ENCODE measurements at regions not wholly inside any gene's neighbourhood (a gene's known extent, or its start where the extent isn't known, plus 50 kb on each side); places are given as distances from the start of the nearest gene placed in this dataset.

DNA sequence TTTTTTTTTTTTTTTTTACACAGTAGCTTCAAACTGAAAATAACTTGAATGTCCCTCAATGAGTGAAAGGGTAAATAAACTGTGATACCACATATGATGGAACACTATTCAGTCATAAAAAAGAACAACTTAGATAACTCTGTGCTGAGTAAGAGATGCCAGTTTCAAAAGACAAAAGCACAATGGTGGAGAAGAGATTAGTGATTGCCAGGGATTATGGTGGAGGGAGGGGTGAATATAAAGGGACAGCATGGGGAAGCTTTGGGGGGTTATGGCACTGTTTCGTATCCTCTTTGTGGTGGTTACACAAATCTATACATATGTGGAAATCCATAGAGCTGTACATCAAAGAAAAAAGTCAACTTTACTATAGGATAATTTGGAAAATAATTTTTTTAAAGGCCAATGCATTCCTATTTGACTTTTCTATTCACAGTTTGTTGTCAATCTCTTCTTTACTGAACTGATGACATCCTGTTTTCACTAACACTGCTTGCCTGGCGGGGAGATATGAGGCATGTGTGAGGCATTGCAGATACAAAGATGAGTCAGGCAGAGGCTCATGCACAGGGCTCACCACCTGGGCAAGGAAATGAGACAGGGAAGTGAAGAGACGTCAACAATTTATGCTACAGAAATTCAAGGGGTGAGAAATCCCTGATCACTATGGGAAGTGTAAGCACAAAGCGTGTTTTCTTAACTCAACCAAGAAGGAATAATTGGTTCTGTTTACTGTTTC is 302.7 kb downstream of the DUSP10 start:
- Mint-ChIP-seq H3K9me3 (ENCODE audit: unreplicated experiment) (no peaks in the 10 kb centered on the region), H3K4me1 (ENCODE audit: unreplicated experiment) (peaks cover 10% of the 10 kb centered on the region), H3K36me3 (ENCODE audit: low read depth, unreplicated experiment) (no peaks in the 10 kb centered on the region), H3K4me3 (ENCODE audit: unreplicated experiment) (no peak overlapping the region), H3K27ac (ENCODE audit: unreplicated experiment) (no peak overlapping the region), H3K27me3 (ENCODE audit: unreplicated experiment) (no peaks in the 10 kb centered on the region)
- TF ChIP-seq, protein P1, sequence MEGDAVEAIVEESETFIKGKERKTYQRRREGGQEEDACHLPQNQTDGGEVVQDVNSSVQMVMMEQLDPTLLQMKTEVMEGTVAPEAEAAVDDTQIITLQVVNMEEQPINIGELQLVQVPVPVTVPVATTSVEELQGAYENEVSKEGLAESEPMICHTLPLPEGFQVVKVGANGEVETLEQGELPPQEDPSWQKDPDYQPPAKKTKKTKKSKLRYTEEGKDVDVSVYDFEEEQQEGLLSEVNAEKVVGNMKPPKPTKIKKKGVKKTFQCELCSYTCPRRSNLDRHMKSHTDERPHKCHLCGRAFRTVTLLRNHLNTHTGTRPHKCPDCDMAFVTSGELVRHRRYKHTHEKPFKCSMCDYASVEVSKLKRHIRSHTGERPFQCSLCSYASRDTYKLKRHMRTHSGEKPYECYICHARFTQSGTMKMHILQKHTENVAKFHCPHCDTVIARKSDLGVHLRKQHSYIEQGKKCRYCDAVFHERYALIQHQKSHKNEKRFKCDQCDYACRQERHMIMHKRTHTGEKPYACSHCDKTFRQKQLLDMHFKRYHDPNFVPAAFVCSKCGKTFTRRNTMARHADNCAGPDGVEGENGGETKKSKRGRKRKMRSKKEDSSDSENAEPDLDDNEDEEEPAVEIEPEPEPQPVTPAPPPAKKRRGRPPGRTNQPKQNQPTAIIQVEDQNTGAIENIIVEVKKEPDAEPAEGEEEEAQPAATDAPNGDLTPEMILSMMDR (IDR thresholded peaks at IDR 0.05; ENCODE audit: unreplicated experiment) = no peak
- DNase-seq (ENCODE audit: low spot score) = no peak

DNA sequence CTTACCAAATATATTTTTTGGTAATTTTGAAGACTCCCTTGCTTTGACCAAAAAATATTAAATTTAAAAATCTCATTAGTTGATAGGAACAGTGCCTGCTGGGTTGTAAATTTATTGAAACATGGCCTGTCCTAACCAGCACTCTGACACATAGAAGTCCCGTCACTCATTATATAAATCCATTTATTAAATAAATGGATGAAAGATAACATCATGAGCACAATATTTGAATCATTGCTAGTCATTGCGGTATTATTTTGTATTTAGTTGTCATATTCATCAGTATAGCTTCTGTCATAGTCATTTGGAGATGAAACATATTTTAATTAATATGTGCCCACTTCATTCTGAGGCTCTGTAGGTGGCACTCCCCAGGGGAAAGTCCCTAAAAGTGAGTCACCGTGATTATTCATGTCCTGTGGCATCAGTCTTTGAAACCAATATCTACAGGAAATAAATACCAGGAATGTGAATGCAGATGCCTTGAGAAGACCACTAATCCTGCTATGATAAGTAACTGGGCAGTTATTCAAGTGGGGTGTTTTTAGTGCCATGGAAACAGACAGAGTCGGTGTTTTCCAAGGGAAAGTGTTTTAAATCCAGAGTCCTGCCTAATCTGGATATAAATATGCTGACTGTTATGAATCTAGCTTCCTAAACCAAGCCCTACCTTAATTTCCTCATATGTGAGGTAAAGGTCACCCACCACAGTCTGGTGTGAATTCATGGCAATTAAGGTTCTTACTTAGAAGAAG is 302.0 kb downstream of the DUSP10 start:
- H3K4me1 Mint-ChIP-seq (ENCODE audit: unreplicated experiment) = peaks cover 10% of the 10 kb centered on the region

DNA sequence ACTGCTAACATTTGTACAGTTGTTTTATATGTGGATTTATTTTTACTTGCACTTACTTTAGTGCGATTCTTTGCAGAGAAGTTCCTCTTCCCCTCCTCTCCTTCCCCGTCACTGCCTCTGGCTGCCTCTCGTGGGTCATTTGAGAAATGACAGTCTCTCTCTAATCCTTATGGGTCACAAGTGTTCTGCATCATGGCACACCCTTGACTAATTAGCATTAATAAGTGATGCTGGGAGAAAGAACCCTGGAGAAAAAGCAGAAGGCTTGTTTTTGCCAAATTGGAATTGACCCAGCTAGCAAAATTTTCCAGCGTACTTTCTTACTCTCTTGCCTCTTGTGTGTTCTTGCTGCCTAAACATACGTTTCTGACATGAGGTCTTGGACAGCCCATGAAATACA is 301.2 kb downstream of the DUSP10 start:
- Mint-ChIP-seq H3K36me3 (ENCODE audit: low read depth, unreplicated experiment) (no peaks in the 10 kb centered on the region), H3K9me3 (ENCODE audit: unreplicated experiment) (no peaks in the 10 kb centered on the region), H3K27ac (ENCODE audit: unreplicated experiment) (no peak overlapping the region), H3K4me3 (ENCODE audit: unreplicated experiment) (no peak overlapping the region), H3K27me3 (ENCODE audit: unreplicated experiment) (no peaks in the 10 kb centered on the region), H3K4me1 (ENCODE audit: unreplicated experiment) (peaks cover 10% of the 10 kb centered on the region)
- DNase-seq (ENCODE audit: low spot score) = no peak
- TF ChIP-seq, protein P1 (IDR thresholded peaks at IDR 0.05; ENCODE audit: unreplicated experiment) = no peak

More for the DNA sequence above, 302.0 kb downstream of the DUSP10 start:
- H3K36me3 Mint-ChIP-seq (ENCODE audit: low read depth, unreplicated experiment) = no peaks in the 10 kb centered on the region
- H3K27ac Mint-ChIP-seq (ENCODE audit: unreplicated experiment) = no peak overlapping the region
- H3K4me3 Mint-ChIP-seq (ENCODE audit: unreplicated experiment) = no peak overlapping the region
- no peaks in the 10 kb centered on the region for H3K27me3 Mint-ChIP-seq (ENCODE audit: unreplicated experiment)
- DNase-seq (ENCODE audit: low spot score) = no peak
- no peaks in the 10 kb centered on the region for H3K9me3 Mint-ChIP-seq (ENCODE audit: unreplicated experiment)
- TF ChIP-seq, protein P1 (IDR thresholded peaks at IDR 0.05; ENCODE audit: unreplicated experiment) = no peak

DNA sequence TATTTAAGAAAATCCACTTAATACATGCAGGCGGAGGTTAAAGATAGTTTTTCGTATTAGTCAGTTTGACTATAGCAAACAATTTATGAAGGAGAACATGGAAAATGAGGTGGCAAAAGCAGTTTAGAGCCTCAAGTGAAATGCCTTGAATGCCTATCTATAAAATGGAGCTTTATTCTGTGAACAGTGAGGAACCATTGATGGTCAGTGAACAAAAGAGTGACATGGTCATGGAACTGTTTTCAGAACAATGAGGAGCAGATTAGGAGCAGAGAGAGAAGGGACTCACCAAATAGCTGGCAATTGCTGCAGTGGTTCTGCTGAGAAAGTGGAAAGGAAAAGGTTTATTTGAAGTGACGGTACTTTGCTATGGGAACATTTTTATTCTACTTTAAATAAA is 299.8 kb downstream of the DUSP10 start:
- Mint-ChIP-seq H3K27ac (ENCODE audit: unreplicated experiment) (no peak overlapping the region), H3K4me3 (ENCODE audit: unreplicated experiment) (no peak overlapping the region), H3K4me1 (ENCODE audit: unreplicated experiment) (peaks cover 6% of the 10 kb centered on the region), H3K36me3 (ENCODE audit: low read depth, unreplicated experiment) (no peaks in the 10 kb centered on the region), H3K27me3 (ENCODE audit: unreplicated experiment) (no peaks in the 10 kb centered on the region), H3K9me3 (ENCODE audit: unreplicated experiment) (no peaks in the 10 kb centered on the region)
- no peak for DNase-seq (ENCODE audit: low spot score)
- TF ChIP-seq, protein P1 (IDR thresholded peaks at IDR 0.05; ENCODE audit: unreplicated experiment) = no peak

DNA sequence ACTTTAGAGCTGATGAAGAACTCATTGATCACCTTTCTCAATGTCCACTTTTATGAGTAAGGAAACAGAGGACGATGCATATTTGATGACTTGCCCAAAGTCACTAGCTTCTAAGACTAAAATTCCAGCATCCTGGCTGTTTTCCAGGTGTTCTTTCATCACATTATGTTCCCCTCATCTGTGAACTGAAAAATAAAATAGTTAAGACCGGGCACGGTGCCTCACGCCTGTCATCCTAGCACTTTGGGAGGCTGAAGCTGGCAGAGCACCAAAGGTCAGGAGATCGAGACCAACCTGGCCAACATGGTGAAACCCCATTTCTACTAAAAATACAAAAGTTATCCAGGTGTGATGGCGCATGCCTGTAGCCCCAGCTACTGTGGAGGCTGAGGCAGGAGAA is 297.5 kb downstream of the DUSP10 start:
- no peaks in the 10 kb centered on the region for H3K36me3 Mint-ChIP-seq (ENCODE audit: low read depth, unreplicated experiment)
- no peaks in the 10 kb centered on the region for H3K27me3 Mint-ChIP-seq (ENCODE audit: unreplicated experiment)
- no peak for DNase-seq (ENCODE audit: low spot score)
- H3K9me3 Mint-ChIP-seq (ENCODE audit: unreplicated experiment) = no peaks in the 10 kb centered on the region
- H3K4me3 Mint-ChIP-seq (ENCODE audit: unreplicated experiment) = no peak overlapping the region
- TF ChIP-seq, protein P1 (IDR thresholded peaks at IDR 0.05; ENCODE audit: unreplicated experiment) = no peak
- H3K27ac Mint-ChIP-seq (ENCODE audit: unreplicated experiment) = no peak overlapping the region
- peaks cover 1% of the 10 kb centered on the region for H3K4me1 Mint-ChIP-seq (ENCODE audit: unreplicated experiment)

Data from endothelial cell (in vitro differentiated cells).